WTC11 (cell line): ENCODE measurements at regions not wholly inside any gene's neighbourhood (a gene's known extent, or its start where the extent isn't known, plus 50 kb on each side); places are given as distances from the start of the nearest gene placed in this dataset.

Experiments
- CTCF ChIP-seq: fragments of 200-600 bp; IDR thresholded peaks from 2 replicates; pipeline ENCODE4 v1.8.0; 2022; ENCODE audit warnings: antibody characterized with exemption
- IRF1 ChIP-seq: sonication (generic); formaldehyde crosslinking; IDR thresholded peaks from 2 replicates; pipeline ENCODE4 v1.8.0; 2023; ENCODE audit warnings: missing genetic modification reagents
- SMAD3 ChIP-seq: sonication (generic); formaldehyde crosslinking; IDR thresholded peaks from 2 replicates; pipeline ENCODE4 v1.8.0; 2022; ENCODE audit warnings: missing genetic modification reagents, mild to moderate bottlenecking, borderline replicate concordance
- TF ChIP-seq, protein P1 (sequence below): sonication (generic); formaldehyde crosslinking; IDR thresholded peaks from 2 replicates; pipeline ENCODE4 v1.8.1; 2023; ENCODE audit warnings: mild to moderate bottlenecking, moderate library complexity, missing genetic modification reagents

- TF ChIP-seq IRF1 (no peak), SMAD3 (CRISPR knock-in tag) (no peak), CTCF (no peak)
- TF ChIP-seq, protein P1, sequence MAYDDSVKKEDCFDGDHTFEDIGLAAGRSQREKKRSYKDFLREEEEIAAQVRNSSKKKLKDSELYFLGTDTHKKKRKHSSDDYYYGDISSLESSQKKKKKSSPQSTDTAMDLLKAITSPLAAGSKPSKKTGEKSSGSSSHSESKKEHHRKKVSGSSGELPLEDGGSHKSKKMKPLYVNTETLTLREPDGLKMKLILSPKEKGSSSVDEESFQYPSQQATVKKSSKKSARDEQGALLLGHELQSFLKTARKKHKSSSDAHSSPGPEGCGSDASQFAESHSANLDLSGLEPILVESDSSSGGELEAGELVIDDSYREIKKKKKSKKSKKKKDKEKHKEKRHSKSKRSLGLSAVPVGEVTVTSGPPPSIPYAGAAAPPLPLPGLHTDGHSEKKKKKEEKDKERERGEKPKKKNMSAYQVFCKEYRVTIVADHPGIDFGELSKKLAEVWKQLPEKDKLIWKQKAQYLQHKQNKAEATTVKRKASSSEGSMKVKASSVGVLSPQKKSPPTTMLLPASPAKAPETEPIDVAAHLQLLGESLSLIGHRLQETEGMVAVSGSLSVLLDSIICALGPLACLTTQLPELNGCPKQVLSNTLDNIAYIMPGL (CRISPR knock-in tag): no peak
These were observed 204.1 kb upstream of the PREP start for GRCh38 chr6:105606831-105607463.
